GM19455 (cell line): ENCODE measurements at regions not wholly inside any gene's neighbourhood (a gene's known extent, or its start where the extent isn't known, plus 50 kb on each side); places are given as distances from the start of the nearest gene placed in this dataset.
"Not testable (repeated sequence)": the region's sequence is repeated elsewhere in the genome, so short reads cannot be mapped to it uniquely, and the experiment has no call there.

Source experiments
- ATAC-seq: cut with Tn5 transposase; IDR thresholded peaks from one replicate; pipeline ENCODE4 v1.9.1; 2021; ENCODE audit not compliant: unreplicated experiment

DNA sequence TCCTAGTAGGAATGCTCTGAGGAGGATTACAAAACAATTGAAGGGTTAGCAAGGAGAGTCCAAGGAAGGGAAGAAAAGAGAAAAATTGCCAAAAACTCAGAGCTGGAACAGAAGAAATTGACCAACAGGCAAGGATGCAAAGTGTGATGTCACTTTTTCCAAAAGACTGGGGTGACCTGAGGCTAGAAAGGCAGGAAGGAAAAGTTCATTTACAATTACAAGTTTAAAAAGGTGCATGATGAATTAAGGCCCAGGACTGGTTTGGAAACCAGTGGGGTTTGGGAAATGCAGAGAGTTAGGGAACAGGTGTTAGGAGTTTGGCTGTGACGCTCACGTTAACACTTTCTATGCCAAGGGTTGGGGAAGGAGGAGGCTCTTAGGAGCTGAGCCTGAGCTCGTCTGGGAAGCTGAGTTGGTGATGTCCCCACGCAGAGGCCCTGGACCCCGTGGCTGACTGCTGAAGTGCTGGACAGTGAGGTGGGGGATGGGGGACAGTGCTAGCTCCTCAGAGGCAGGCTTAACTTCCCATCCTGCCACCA is 92.6 kb upstream of the PODXL start:
- no peak for ATAC-seq

DNA sequence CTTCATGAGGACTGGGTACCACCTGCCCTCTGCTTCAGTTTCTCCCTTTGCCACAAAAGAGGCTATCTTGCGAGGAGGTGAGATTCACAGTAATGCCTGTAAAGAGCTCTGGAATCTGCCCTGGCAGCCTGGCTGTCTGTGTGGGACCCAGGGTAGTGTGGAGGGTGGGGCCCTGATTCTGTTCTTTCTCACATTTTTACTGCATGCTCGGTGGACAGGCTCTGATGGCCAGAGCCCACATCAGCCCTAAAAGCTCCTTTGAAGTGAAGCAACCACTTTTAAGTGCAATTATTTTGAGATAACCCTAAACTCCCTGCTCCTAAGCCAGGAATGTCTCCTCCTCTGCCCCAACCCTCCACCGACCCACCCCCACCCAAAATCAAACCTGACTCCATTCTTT is 92.1 kb upstream of the PODXL start:
- no peak for ATAC-seq

- ATAC-seq: no peak
Measured at GRCh38 chr7:131646203-131646602, 89.8 kb upstream of the PODXL start.

GRCh38 chr7:131642429-131642828 is 86.0 kb upstream of the PODXL start:
- no peak for ATAC-seq

DNA sequence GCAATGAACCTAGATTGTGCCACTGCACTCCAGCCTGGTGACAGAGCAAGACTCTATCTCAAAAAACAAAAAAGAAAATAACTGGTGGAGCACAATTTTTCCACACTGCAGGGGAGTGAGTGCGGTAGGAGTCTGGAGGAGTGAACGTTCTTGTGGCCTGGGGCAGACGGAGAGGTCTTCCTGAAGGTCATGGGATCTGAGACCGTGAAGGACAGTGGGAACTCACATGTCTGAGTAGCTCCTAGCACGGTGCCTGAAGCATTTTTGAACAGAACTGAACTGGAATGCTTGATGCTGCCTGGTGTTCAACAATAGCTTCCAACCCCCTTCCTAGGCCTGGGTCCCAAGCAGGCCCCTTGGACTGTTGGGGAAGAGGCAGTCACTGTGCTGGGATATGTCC is 84.3 kb upstream of the PODXL start:
- no peak for ATAC-seq

DNA sequence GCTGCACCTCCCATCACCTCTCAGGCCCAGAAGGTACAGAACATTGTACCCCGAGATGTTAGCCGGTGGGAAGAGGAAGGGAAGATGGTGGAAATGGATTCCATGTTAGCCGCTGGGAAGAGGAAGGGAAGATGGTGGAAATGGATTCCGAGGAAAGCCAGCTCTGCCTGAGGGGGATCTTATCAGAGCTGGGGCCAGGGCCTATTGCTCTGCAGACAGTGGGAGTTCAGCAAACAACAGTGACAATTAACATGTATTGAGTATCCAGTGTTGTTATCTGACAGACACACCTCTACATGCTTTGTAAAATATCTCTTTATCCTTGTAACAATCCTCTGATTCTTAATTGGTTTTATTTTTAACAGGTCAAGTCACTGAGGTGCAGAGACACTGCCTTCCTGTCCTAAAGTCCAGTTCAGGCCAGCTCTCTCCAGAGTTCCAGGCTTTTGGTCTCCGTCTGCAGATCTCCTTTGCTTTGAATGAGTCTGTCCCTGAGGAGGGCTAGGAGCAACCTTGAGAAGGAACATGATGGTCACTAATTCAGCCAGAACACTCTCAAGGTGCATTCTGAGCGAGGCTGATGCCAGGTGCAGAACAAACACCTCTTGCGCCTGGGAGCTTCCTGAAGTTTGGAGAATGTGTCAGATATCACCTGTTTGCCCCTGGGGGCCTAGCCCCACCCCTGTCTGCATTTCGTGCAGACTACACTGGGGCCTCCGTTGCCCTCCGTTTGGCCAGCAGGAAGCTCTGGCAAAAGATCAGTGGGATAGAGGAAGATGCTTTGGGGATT is 82.4 kb upstream of the PODXL start:
- no peak for ATAC-seq

GRCh38 chr7:131637859-131638258 is 81.4 kb upstream of the PODXL start:
- no peak for ATAC-seq

DNA sequence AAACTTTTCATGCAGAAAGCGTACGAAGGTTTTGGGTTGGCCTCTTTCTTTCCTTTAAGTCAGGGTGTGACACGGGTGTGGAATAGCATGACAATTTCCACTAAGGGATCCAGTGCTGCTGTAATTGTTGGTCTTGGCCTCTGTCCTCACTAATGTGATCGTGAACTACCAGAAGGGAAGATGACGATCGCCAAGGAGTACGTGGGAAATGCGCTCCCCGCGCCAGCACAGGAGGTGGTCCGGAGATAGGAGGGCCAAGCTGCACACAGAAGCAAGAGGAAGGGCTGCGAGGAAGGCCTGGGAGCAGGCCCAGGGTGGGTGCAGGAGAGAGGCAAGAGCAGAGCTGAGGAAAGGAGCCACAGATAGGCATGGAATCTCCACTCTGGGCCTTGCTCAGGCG is 79.7 kb upstream of the PODXL start:
- no peak for ATAC-seq

DNA sequence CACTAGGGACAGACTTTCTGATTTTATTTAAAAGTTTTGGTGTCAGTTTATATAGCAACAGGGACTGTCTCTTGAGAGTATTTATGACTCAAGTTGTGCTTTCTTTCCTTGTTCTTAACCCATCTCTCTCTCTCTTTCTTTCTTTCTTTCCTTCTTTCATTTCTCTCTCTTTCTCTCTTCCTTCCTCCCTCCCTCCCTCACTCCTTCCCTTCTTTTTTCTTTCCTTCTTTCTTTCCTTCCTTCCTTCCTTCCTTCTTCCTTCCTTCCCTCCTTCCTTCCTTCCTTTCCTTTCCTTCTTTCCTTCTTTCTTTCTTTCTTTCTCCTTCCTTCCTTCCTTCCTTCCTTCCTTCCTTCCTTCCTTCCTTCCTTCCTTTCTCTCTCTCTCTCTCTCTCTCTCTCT is 77.8 kb upstream of the PODXL start:
- ATAC-seq: not testable (repeated sequence)

DNA sequence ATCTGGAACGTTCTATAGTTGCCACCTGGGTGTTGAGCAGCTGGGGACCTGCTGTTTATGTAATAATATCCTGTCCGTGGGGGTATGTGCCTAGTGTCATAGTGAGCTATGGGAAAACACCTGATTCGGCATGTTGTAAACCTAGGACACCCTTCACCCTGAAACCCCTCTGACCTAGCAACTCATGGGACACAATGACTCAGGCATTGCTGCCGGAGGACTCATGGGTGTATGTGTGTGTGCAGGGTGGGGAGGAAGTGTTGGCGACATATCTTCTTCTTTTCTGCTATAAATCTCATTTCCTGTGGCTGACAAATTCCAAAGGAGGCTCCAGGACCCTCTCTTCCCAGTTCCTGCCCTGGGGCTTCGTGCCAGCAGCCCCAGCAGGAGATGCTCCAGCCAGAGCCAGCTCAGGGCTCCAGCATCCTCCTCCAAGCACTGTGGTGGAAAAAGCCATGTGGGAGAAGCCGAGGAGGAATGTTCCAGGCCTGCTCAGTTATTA is 77.0 kb upstream of the PODXL start:
- ATAC-seq: no peak

DNA sequence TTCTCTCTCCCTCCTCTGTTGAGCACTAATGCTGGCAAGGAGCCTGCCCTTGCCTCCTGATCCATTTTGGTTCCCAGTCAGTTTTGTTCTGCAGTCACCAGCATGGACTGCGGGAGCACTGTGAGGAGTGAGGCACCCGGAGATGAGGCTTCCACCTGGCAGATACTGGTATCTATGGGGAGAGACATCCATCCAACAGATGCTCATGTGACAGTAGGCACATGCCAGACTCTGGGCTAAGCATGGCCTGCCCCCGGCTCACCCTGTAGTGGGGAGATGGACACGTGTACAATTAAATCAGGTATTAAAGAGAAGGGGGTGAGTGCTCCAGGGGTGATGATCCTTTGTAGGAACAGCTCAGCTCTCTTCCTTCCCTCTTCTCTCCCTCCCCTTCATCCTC is 74.0 kb upstream of the PODXL start:
- no peak for ATAC-seq

DNA sequence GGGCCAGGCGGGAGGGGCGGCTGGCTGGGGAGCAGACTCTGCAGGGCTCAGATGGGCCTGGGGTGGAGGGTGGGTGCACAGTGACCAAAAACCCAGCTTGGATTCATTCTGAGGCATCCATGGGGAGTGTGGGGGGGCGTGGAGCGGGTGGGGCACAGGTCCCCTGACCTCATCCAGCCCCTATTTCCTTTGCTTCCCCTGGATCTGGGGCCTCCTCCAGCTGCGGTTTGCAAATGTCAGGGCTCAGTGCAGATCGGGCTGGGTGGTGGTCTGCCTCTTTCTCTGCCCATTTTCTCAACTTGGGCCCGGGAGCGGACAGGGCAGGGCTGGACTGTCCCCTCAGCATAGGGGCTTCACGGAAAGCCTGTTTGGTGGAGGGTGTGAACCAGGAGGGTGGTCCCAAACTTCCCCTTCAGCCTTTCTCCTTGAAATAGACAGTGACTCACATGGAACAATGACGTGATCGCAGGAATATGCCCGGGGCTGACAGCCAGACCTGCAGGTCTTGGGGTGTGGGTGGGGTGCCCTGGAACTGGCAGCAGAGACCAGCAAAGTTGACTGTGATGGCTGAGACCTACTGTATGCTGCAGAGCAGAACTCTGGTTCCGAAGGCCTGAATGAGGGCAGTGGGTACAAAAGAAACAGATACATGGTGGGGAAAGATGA is 72.9 kb upstream of the PODXL start:
- ATAC-seq: no peak

- no peak for ATAC-seq
Measured at GRCh38 chr7:131628634-131629033, 72.2 kb upstream of the PODXL start.

- ATAC-seq: no peak
Measured at GRCh38 chr7:131627735-131628190, 71.3 kb upstream of the PODXL start.

DNA sequence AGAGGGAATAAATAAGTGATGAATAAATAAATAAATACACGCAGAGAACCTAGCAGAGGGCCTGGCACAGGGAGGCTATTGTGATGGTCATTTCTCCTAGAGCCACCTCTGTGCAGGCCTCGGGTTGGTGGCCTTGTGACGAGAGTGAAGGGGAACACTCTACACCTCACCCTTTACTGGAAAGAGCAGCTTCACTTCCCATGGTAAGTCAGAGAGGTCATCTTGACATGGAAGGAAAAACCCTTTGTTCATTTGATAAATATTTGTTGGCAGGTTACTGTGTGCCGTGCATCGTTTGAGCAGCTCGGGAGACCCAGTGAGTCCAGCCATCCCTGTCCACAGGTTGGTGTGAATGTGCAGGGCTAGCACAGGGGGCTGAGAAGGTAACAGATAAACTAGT is 70.2 kb upstream of the PODXL start:
- no peak for ATAC-seq

GRCh38 chr7:131625817-131626372 is 69.5 kb upstream of the PODXL start:
- no peak for ATAC-seq

DNA sequence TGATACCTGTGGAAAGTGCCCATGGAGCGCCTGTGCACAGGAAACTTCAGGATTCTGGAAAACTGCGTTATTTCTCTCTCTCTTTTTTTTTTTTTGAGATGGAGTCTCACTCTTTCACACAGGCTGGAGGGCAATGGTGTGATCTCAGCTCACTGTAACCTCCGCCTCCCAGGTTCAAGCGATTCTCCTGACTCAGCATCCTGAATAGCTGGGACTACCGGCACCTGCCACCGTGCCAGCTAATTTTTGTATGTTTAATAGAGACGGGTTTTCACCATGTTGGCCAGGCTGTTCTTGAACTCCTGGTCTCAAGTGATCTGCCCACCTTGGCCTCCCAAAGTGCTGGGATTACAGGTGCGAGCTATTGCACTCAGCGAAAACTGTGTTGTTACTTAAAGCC is 68.9 kb upstream of the PODXL start:
- ATAC-seq: not testable (repeated sequence)

- ATAC-seq: no peak
Measured at GRCh38 chr7:131624536-131624935, 68.1 kb upstream of the PODXL start.

- no peak for ATAC-seq
Measured at GRCh38 chr7:131623154-131623553, 66.7 kb upstream of the PODXL start.

GRCh38 chr7:131621652-131622051 is 65.2 kb upstream of the PODXL start:
- ATAC-seq: no peak

- no peak for ATAC-seq
Measured at GRCh38 chr7:131620673-131621609, 64.5 kb upstream of the PODXL start.
